Endothelial cell of umbilical vein (primary cell): ENCODE measurements at regions not wholly inside any gene's neighbourhood (a gene's known extent, or its start where the extent isn't known, plus 50 kb on each side); places are given as distances from the start of the nearest gene placed in this dataset.
"Not testable (repeated sequence)": the region's sequence is repeated elsewhere in the genome, so short reads cannot be mapped to it uniquely, and the experiment has no call there.

Source experiments
- BruUV-seq: library from RNA; stranded (reverse); fragments of 400-500 nt; replicated peaks from 2 replicates; lab custom pipeline; 2021; lab: Mats Ljungman, UMichigan
- CTCF ChIA-PET: fragments of 300-600, 350-600 bp; sonication (Branson Sonifier 250); formaldehyde crosslinking; loops from one replicate; lab custom pipeline; 2021; ENCODE audit warnings: antibody characterized with exemption, inconsistent platforms; lab: Charles Lee
- POLR2A ChIA-PET: fragments of 300-600, 350-600 bp; sonication (Branson Sonifier 250); formaldehyde crosslinking; loops from one replicate; lab custom pipeline; 2021; ENCODE audit warnings: antibody characterized with exemption, inconsistent platforms; lab: Charles Lee
- DNase-seq: peaks from one replicate; pipeline ENCODE4 v3.0.0-alpha.2; 2011; ENCODE audit warnings: low read depth, low spot score
- FAIRE-seq: peaks from 2 replicates; lab custom pipeline; 2011; peaks lifted over from hg19 to GRCh38; lab: Jason Lieb, UNC
- H2AFZ ChIP-seq: 2 replicates; pipeline ENCODE4 v1.6.0; 2012; ENCODE audit warnings: low read depth, low read length, control low read depth, inconsistent platforms
- H3K27ac ChIP-seq: 2 replicates; pipeline ENCODE4 v1.5.1; 2011; ENCODE audit warnings: low read depth, mild to moderate bottlenecking, control low read depth, low read length, moderate library complexity; ENCODE audit not compliant: insufficient read depth
- H3K27me3 ChIP-seq, 2 experiments: 2 replicates each; pipeline versions ENCODE4 v1.6.0 to v1.6.1; 2011; ENCODE audit warnings: low read length in 2 of 2, mixed read lengths in 1 of 2; ENCODE audit not compliant: control insufficient read depth in 2 of 2, insufficient read depth in 2 of 2
- H3K36me3 ChIP-seq, 2 experiments: 2 replicates in 1 of 2; 3 replicates in 1 of 2; pipeline ENCODE4 v1.5.1; 2011; ENCODE audit warnings: low read length in 2 of 2, mild to moderate bottlenecking in 1 of 2, moderate library complexity in 1 of 2; ENCODE audit not compliant: control insufficient read depth in 2 of 2, insufficient read depth in 2 of 2; ENCODE audit errors: extremely low read depth in 1 of 2
- H3K4me1 ChIP-seq: 3 replicates; pipeline ENCODE4 v1.5.1; 2011; ENCODE audit warnings: mild to moderate bottlenecking, low read length; ENCODE audit not compliant: control insufficient read depth, insufficient read depth; ENCODE audit errors: extremely low read depth
- H3K4me2 ChIP-seq: 2 replicates; pipeline ENCODE4 v1.6.1; 2011; ENCODE audit warnings: low read length, control low read depth, mixed read lengths; ENCODE audit not compliant: insufficient read depth
- H3K4me3 ChIP-seq, 3 experiments: fragments of 200-600 bp in 1 of 3; sonication (generic), shearing (Covaris generic) in 1 of 3; replicated peaks in 1 of 3; 2 replicates each; pipeline ENCODE4 v1.5.1; 2011 to 2016; ENCODE audit warnings: control low read depth in 3 of 3, low read length in 3 of 3, mild to moderate bottlenecking in 2 of 3, inconsistent platforms in 1 of 3, low read depth in 1 of 3, moderate library complexity in 1 of 3; ENCODE audit not compliant: insufficient read depth in 1 of 3
- H3K79me2 ChIP-seq: 2 replicates; pipeline ENCODE4 v1.6.0; 2012; ENCODE audit warnings: low read length, inconsistent platforms; ENCODE audit not compliant: control insufficient read depth, insufficient read depth
- H3K9ac ChIP-seq: replicated peaks from 2 replicates; pipeline ENCODE3; 2011; ENCODE audit warnings: low read length, control low read depth; ENCODE audit not compliant: insufficient read depth; ENCODE audit errors: extremely low read depth
- H3K9me1 ChIP-seq: replicated peaks from 3 replicates; pipeline ENCODE4 v1.6.0; 2011; ENCODE audit warnings: mild to moderate bottlenecking, low read length; ENCODE audit not compliant: control insufficient read depth, insufficient read depth; ENCODE audit errors: extremely low read depth
- H3K9me3 ChIP-seq: replicated peaks from 2 replicates; pipeline ENCODE4 v1.5.1; 2012; ENCODE audit warnings: low read length, inconsistent platforms; ENCODE audit not compliant: control insufficient read depth, insufficient read depth
- H4K20me1 ChIP-seq: replicated peaks from 2 replicates; pipeline ENCODE3; 2011; ENCODE audit warnings: mild to moderate bottlenecking, low read length; ENCODE audit not compliant: control insufficient read depth, insufficient read depth; ENCODE audit errors: extremely low read depth
- CTCF ChIP-seq, 2 donors: IDR thresholded peaks; 1 replicate in 1 of 2; 2 replicates in 1 of 2; pipeline ENCODE4 v1.5.1; 2011; ENCODE audit warnings: low read length in 2 of 2, mild to moderate bottlenecking in 2 of 2, moderate library complexity in 2 of 2, control low read depth in 1 of 2, inconsistent platforms in 1 of 2, low read depth in 1 of 2; ENCODE audit not compliant: insufficient read depth in 1 of 2; ENCODE audit errors: extremely low read depth in 1 of 2
- EZH2 ChIP-seq: IDR thresholded peaks from 2 replicates; pipeline ENCODE4 v1.6.1; 2012; ENCODE audit warnings: borderline replicate concordance, low read depth, mild to moderate bottlenecking, moderate library complexity, low read length, inconsistent platforms; ENCODE audit not compliant: severe bottlenecking
- FOS ChIP-seq: IDR thresholded peaks from 2 replicates; pipeline ENCODE4 v1.6.1; 2011; ENCODE audit warnings: mild to moderate bottlenecking, low read length, moderate library complexity, borderline replicate concordance; ENCODE audit not compliant: insufficient read depth
- GATA2 ChIP-seq: IDR thresholded peaks from 2 replicates; pipeline ENCODE4 v1.7.0; 2011; ENCODE audit warnings: low read depth, mild to moderate bottlenecking, moderate library complexity, mixed read lengths, low read length; ENCODE audit not compliant: insufficient read length, insufficient read depth
- JUN ChIP-seq: IDR thresholded peaks from 2 replicates; pipeline ENCODE4 v1.6.1; 2011; ENCODE audit warnings: borderline replicate concordance, low read depth; ENCODE audit not compliant: insufficient read length, insufficient read depth
- MAX ChIP-seq: IDR thresholded peaks from 2 replicates; pipeline ENCODE4 v1.6.1; 2011; ENCODE audit not compliant: insufficient read depth, insufficient read length
- MYC ChIP-seq: IDR thresholded peaks from one replicate; pipeline ENCODE4 v1.6.1; 2011; ENCODE audit warnings: mild to moderate bottlenecking, low read depth, low read length
- POLR2A ChIP-seq: IDR thresholded peaks from 2 replicates; pipeline ENCODE4 v1.6.1; 2012; ENCODE audit warnings: low read depth, mild to moderate bottlenecking, control low read depth, low read length
- POLR2AphosphoS5 ChIP-seq: IDR thresholded peaks from 2 replicates; pipeline ENCODE4 v1.6.1; 2012; ENCODE audit warnings: low read depth, mild to moderate bottlenecking, control low read depth, low read length, moderate library complexity; ENCODE audit not compliant: insufficient read depth
- dilution Hi-C: fragments of 300-500 bp; cut with MboI; formaldehyde crosslinking; loops from one replicate; pipeline ENCODE4 v1.15.0; 2019; ENCODE audit warnings: low sequenced_read_pairs; ENCODE audit not compliant: extremely low pct_ligation_motif_present
- intact Hi-C: fragments of 100-400 bp; cut with micrococcal nuclease; formaldehyde crosslinking; loops from one replicate; pipeline ENCODE4 v1.10.0; 2022

GRCh38 chr11:114802878-114803277 lies 124.6 kb downstream of the NXPE2 start:
- H3K36me3 ChIP-seq = no peaks in the 10 kb centered on the region
- H3K27ac ChIP-seq = no peak overlapping the region
- H3K27me3 ChIP-seq = peaks cover 3 to 6% of the 10 kb centered on the region in 2 experiments
- H4K20me1 ChIP-seq = no peaks in the 10 kb centered on the region
- H3K9ac ChIP-seq = no peak overlapping the region
- no peak for DNase-seq
- TF ChIP-seq POLR2A (no peak), MYC (no peak), JUN (no peak), FOS (no peak), MAX (no peak), GATA2 (no peak), CTCF (IDR thresholded peaks at IDR 0.05; ENCODE audit: extremely low read depth in 1 of 2, insufficient read depth in 1 of 2, low read depth in 1 of 2, low read length in 2 of 2) (no peak), POLR2AphosphoS5 (no peak), EZH2 (no peak)
- H2AFZ ChIP-seq = no peak overlapping the region
- H3K9me3 ChIP-seq = no peaks in the 10 kb centered on the region
- no TSS peak for BruUV-seq
- no peak overlapping the region for H3K4me3 ChIP-seq
- H3K4me1 ChIP-seq = no peaks in the 10 kb centered on the region
- no peak overlapping the region for H3K4me2 ChIP-seq
- H3K79me2 ChIP-seq = no peaks in the 10 kb centered on the region
- dilution Hi-C loops (no loop called here), intact Hi-C loops (no loop called here)
- FAIRE-seq = no peak
- CTCF ChIA-PET = no interaction called here
- no peaks in the 10 kb centered on the region for H3K9me1 ChIP-seq
- POLR2A ChIA-PET = no interaction called here

- H4K20me1 ChIP-seq, H3K4me3 ChIP-seq, H3K9me3 ChIP-seq, FAIRE-seq, H3K27ac ChIP-seq, H3K9me1 ChIP-seq, POLR2A ChIA-PET, H3K27me3 ChIP-seq, H2AFZ ChIP-seq, H3K79me2 ChIP-seq, BruUV-seq, H3K4me2 ChIP-seq, H3K36me3 ChIP-seq, H3K9ac ChIP-seq, intact Hi-C loops, H3K4me1 ChIP-seq, CTCF ChIA-PET, dilution Hi-C loops, DNase-seq: not testable (repeated sequence)
Observed at GRCh38 chr11:114805431-114805830, 127.1 kb downstream of the NXPE2 start.
